ENCODE measurements at regions not wholly inside any gene's neighbourhood (a gene's known extent, or its start where the extent isn't known, plus 50 kb on each side); places are given as distances from the start of the nearest gene placed in this dataset.

DNA sequence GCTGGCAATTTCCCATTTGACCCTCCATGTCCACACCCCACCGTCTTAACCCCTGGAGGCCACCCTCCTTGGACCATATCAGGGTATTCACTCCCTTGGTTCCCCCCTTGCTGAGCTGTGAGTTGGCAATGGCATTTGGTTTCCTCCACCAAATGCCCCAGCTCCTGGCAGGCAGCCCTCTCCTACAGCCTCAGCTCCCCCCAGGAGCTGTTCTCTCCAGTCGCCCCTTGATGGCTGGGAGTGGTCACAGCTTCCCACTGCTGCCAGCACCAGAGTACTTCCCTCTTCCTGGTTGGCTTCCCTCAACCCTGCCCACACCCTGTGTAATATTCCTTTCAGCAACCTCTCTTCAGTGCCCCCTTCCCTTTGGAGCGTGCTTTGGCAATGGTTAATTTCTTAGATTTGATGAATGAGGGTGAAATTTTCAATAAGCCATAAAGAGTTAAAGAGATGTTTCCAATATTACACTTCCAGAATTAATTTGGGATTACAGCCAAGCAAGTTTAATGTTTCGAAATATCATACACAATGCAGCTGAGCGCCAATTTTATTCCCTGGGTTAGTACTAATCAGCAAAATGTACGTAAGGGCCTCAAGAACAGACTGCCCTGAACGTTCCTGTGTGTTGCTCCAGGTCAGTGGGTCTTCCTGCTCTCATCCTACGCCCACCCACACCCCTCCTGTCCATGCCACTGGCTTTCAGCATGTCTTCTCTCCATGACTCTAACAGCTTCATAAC lies 207.1 kb upstream of the NFE2L3 start:
- no peak for DNase-seq

DNA sequence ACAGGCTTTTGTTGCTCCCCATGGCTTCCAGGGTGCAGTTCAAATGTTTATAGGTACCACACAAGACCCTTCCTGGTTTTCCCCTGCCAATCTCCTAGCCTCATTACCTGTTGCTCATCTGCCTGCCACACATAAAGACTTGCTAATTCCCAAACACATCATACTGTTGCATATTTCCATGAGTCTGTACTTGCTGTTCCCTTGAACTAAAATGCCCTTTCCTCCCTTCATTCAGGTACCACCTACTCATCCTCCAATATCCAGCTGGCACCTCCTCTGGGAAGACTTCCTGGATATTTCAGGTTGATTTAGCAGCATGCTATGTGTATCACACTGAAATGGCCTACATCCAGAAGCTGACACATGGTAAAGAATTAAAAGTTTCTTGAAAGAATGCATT lies 206.4 kb upstream of the NFE2L3 start:
- no peak for DNase-seq

DNA sequence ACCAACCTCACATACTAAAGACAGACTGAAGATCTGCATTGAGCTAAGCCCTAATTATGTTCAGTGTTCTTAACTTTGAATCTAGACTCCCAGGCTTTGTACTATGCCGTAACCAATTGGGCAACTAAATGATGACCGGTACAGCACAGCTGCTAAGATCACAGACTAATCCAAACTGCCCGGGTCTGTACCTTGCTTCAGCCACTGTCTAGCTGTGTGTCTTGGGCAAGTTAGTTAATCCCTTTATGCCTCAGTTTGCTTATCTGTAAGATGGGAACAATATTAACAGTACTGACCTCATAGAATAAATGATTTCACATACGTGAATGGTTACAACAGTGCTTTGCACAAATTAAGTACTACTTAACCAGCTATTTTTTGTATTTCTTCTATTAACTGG lies 205.8 kb upstream of the NFE2L3 start:
- DNase-seq: no peak

DNA sequence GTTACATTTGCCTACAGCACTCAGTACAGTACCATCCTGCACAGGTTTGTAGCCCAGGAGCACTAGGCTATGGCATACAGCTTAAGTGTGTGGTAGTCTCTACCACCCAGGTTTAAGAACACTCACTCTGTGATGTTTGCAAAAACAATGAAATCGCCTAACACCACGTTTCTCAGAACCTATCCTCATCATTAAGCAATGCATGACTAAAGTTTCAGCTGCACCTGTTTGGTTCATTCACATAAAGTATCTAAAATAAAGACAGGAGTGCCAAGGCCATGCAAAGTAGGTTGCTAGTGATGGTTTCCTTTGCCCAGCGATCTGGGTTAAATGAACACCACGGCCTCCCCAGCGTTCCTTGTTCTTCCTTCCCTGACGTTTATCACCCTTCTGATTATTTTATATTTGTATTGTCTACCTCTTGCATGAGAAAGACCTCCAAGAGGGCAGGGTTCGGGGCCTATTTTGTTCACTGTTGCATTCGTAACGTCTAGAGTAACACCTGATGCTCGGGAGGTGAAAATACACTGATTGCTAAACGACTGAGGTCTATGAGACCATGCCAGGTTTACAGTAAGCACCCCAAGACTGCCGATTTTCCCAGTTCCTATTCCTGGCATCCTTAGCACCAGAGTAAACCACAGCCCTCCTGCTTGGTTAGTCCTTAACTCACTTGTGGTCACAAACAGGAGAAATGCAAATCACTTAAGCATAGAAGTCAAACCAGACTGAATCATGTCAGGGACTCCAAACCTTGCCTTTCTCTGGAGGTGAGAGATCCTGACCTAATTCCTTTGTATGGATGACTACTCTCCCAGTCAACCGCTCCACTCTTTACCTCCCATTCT lies 204.1 kb upstream of the NFE2L3 start:
- no peak for DNase-seq

DNA sequence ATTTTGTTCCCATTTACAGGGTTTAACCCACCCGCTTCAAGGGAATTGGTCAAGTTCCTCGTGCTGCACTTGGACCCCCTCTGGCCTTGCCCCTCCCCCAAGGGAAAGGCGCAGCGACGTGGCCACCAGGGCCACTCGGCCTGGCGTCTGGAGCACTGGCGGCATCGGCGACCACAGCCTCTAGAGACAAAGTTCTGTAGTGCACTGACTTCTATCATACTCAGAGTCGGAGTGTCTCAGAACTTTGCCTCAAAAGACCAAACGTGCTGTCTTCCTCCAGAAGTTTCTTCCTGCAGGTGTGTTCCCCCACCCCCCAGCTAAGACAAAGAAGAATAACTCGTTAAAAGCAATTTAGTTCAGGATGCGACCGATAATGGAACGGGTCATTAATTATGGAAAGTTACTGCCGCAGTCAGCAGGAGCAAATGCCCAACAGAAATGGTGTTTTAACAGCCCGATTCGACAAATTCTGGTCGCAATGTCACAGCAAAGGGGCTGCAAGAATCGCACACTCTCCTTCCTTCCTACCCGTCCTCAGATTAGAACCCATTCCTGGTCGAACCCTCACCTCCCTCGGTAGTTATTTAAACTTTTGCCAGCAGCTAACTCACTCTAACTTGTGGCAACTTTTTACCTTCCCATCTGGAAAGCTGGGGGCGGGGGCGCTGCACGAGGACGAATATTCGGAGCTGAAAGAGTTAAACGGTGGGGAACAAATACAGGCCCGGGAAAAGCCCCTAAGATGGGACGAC lies 202.1 kb upstream of the NFE2L3 start:
- DNase-seq: no peak

DNA sequence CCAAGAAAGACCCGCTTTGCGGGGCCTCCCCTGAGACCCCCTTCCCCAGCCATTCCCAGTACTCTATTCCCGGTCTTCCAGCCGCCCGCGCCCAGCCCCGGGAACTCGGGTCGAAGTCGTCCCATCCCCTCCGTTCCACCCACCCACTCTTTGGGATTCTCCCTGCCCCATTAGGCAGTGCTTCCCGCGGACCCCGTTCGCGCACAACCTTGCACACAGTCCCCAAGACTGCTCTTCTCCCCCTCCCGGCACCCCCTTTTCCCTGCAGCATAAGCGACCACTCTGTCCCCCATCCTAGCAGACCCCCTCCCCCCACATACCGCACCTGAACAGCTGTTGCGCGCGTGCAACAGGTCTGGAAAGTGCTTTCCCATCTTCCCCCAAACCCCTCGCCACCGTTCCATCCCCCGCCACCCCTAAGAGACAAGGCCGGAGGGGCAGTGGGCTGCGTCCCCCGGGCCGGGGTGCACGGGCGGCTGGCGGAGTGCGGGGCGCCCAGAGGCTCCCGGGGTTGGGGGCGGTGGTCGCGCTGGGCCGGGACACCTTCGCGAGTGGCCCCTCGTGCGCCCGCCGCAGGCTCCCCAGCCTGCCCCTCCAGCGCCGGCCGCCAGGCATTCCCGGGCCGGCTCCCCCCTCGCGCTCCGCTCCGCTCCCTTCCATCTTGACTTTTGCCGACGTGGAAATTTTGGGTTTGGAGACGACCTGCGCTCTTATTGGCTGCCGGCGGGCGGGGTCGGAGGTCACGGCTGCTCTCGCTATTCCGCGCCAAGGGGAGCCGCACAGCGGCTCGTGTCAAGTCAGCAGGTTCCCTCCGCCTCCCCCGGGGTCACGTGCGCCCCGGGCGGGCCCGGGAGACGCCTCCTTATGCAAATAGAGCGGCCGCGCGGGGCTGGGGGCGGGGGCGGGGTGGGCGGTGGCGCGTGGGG lies 201.2 kb upstream of the NFE2L3 start:
- peak; percentile 67 to 73 for DNase-seq

DNA sequence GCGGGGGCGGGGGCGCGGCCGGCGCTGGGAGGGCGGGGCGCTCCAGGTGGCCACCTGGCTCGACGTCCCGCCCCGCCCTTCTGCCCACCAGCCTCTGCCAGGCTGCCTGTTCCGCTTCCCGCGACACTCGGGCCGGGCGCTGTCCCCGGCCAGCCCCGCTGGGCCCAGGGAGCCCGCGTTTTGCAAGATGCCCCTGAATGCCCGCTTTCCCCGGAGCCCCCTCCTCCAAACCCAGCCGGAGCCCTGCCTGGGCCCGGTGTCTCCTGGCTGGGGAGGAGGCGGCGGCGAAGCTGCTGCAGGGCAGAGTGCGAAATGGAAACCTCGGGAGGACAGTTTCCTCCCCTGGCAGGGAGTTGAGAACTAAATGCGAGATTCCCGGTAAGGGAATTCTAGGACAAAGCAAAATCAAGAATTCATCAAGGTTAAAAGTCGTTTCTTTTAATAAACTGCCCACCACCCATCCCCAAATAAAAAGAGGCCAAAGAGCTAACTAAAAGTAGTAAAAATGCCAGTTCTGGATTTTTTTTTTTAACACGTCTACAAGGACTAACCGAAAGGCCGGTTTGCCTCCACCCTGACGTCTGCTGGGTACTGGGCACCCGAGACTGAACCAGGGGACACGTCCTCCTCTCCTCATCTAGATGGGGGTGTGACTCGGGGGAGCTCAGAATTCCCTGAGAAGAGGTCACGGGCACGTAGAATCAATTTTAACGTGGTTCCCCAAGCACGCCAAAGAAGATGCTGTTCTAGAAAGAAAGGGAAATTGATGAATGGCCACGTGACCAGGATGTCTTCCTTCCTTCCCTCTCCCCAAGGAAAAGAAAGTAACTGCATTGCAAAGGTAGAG lies 200.4 kb upstream of the NFE2L3 start:
- DNase-seq: no peak

DNA sequence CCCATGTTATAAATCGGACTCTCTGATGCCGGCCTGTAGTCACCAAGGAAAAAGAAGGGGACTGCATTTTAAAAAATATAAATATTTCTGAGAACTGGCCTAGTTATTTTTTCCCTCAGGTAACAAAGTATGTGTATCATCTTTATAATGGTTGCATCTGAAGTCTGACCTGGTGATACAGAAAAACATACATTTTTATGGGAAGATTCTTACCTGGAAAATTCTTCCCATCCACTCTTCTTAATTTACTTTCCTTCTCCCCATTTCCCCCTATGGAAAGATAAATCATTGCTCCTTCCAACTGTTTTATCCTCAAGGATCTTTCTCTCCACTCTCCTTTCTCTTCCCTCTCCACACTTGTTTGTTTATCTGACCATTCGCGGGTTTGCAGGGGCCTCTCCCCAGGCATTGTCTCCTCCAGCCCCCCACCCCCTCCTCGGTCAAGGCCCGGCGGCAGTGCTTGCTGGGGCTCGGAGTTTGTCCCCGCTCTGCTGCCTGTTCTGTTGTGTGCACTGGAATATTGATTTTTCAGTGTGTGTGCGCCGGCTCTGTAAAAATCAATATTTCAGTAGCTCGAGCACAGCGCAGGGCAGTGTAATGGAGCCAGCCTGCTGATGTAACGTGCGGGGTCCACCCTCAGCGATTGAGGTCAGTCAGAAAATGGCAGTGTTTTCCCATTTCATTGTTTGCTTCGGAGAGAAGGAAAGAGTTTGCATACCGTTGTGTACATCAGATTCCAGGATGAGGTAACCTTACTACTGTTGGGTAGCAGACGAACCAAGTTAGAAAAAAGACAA lies 199.5 kb upstream of the NFE2L3 start:
- no peak for DNase-seq

DNA sequence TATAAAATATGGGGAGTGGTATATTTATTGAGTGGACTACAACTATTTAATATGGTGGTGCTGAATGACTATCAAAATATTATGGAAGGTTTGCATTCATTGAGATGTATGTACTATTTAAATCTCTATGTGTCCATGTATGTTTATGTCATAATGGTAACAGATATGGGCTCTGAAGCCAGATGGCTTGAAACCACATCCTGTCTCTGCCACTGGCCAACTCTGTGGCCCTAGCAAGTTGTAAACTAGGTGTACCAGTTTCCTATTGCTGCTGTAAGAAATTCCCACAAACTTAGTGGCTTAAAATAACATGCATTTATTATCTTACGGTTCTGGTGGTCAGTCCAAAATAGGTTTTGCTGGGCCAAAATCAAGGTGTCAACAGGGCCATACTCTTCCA lies 198.1 kb upstream of the NFE2L3 start:
- DNase-seq: no peak

DNA sequence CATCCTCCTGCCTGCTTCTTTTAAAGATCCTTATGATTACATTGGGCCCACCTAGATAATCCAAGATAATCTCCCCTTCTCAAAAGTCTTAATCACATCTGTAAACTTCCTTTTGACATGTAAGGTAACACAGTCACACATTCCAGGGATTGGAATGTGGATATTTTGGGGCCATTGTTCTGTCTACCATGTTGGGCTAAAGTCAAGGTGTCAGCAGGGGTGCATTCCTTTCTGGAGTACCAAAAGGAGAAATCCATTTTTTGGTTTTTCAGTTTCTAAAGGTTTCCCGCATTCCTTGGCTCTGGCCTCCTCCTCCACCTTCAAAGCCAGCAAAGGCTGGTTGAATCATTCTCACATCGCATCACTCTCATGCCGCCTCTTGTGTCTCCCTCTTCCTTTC lies 197.6 kb upstream of the NFE2L3 start:
- no peak for DNase-seq

DNA sequence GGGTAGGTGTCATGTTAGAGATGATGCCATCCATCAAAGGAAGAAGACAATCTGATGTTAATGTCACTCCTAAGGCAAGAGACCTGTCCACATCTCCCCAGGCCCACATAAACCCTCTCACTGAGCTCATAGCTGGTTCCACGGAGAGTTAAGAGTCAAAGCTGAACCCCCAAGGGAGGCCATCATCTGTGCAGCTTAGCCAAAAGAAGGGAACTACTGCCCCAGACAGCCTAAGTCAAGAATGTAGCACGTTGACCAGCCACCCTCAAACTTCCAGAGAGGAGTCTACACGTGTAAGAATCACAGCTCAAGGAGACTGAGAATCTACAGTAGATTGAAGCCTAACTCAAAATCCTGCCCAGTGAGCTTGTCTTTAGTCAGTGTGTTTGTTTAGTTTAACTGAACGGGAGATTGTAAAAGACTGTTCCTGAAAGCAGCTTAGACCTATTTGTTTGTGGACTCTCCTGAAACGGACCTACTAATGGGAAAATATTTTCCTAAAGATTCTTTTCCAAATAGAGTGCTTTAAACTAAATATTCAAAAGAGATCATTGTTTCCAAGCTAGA lies 192.7 kb upstream of the NFE2L3 start:
- DNase-seq: no peak

DNA sequence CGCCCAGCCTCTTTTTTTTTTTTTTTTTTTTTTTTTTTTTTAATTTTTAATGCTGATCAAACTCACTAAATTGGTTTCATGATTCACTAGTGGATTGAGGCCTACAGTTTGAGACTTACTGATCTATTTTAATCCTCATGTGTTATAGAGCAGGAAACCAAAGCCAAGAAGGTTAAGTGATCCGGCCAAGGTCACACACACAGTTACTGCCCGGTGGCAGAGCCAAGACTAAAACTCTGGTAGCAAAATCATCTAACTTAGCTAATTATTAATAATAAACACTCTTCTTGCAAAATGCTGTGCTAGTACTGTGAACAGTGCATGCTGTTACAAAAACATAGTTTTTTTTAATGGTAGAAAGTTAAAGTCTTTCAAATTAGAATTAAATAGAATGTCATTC lies 188.3 kb upstream of the NFE2L3 start:
- DNase-seq: no peak

DNA sequence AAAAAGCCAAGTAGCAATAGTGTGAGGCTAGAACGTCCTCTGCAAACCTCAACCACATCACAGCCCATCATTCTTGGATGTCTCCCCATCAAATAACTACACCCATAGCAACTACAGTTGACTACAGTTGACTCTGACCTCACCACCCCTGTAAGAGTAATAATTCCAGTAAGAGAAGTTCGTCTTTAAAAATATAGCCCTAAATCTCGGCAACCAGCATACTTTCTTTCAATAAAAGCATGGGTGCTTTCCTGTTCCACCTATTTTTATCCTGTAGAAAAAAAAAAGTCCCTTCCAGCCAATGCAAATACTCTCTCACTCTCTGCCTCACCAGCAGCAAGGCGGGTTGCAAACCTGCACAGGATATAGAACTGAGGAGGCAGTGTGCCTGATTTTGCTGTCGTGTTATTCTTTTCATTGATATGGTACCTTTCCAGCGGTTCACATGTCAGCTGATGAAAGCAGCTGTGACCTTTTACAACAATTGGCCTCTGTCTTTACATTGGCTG lies 187.5 kb upstream of the NFE2L3 start:
- DNase-seq: no peak

DNA sequence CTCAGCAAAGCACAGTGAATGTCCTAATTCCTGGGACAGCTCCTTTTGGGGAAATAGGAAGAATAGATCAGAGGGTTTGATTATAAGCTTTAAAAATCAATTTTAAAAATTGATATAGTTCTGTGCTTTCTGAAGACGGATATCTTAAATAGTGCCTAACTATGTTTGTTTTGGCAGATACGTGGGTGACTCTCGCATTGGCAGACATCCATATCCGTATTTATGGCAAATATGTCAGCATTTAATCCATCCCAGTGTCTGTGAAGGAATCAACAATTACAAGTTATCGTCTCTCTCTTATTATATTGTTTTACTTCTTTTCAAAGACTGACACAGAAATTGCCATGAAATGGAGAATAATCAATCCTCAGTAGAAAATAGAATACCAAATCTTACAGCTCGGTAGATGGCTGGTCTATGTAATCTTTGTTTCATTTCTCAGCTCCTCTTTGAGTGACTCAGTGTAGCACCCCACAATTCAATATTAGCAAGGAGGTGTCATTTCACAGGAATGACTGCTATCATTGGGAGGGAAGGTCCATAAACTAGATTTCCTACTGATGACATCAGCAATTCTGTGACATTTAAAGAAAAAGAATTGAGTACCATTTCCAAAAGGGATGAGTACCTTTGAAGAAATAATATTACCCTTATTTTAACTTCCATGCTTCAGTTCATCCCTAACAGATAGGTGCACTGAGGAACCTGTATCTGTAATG lies 186.4 kb upstream of the NFE2L3 start:
- DNase-seq: no peak

DNA sequence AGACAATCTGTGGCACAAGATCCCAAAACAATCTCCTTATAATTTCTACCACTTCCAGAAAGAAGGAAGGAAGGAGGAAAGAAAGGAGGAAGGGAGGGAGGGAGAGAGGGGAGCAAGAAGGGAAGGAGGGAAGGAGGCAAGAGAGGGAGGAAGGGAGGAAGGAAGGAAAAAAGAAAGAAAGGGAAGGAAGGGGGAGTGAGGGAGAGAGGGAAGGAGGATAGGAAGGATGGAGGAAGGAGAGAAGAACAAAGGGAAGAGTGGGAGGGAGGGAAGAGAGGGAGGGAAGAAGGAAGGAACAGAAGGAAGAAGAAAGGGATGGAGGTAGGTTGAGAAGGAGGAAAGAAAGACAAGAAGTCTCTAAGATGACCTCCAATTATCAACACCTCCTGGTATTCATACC lies 185.5 kb upstream of the NFE2L3 start:
- DNase-seq: no peak

DNA sequence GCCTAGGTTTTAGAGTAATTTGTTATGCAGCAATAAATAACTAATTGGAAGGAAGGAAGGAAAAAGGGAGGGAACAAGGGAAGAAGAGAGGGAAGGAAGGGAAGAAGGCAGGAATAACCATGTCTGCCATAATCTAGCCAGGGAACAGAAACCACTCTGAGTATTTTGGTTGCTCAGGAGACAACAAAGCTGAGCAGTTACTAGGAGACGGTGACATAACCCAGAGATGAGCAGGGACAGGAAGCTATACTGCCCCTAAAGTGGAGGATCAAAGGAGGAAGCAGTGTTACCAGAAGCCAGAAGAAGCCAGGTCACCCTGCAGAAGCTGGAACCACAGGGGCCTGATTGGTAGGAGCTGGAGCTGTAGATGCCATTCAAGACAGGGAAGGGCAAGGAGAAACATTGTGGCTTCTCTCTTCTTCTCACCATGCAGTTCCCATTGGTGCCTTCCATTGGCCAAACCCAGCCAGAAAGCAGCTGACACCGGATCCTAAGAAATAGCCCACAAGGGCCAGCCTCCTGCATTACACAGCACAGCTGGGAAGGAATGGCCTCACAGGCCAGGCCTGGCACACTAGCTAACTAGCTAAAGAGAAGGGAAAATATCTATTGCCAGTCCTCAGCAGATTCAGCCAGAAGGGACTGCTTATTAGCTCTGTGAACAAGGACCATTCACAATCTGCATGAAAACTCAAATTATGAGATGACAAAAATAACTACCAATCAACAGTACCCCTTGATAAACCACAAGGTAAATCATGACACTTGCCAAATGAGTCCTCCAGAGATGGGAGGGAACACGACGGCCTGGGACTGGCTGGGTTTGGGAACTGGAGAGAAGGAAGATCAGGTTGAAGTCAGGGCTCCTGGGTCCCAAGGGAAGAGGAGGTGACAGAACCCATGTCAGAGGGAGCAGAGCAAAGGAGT lies 184.5 kb upstream of the NFE2L3 start:
- DNase-seq: no peak

DNA sequence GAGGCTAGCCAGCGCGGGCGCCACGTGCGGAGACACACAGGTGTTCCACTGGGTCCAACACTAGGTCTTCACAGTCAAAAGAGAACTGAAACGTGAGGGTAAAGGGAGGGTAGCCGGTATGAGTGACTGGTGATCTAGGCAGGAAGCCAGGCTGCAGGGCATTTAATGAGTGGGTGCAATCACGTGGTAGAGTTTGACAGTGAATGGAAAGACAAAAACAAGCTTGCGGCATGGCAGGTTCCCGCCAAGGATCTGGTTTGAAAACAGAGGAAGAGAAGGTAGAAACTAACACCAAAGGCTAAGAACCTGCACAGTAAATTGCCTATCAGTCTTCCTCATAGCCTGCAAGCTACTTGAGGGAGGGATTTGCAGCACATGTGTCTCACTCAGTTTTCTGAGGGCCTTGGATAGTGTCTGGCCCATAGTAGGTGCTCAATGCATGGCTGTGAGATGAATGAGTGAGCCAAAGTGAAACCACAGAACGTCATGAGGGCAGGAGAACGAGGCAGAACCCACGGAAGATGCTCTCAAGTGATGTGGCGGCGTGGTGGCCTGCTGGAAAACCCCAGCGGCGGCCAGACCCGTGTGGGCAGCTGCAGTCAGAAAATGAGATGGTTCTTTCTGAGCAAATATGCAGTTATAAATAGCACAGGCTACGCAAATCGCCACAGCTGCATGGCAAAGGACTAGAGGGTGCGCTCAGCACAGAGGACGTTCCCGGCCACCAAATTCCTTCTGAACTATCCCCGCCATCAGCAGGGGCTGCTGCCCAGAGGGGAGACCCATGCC lies 183.6 kb upstream of the NFE2L3 start:
- DNase-seq: peak; percentile 30 to 36

Measured in stimulated activated CD4-positive, alpha-beta T cell treated with anti-CD3 and anti-CD28 coated beads, Interleukin-2, amount 100 ng/mL, for 48 hours (primary cell).